ENCODE measurements at regions not wholly inside any gene's neighbourhood (a gene's known extent, or its start where the extent isn't known, plus 50 kb on each side); places are given as distances from the start of the nearest gene placed in this dataset.
"Not testable (repeated sequence)": the region's sequence is repeated elsewhere in the genome, so short reads cannot be mapped to it uniquely, and the experiment has no call there.

DNA sequence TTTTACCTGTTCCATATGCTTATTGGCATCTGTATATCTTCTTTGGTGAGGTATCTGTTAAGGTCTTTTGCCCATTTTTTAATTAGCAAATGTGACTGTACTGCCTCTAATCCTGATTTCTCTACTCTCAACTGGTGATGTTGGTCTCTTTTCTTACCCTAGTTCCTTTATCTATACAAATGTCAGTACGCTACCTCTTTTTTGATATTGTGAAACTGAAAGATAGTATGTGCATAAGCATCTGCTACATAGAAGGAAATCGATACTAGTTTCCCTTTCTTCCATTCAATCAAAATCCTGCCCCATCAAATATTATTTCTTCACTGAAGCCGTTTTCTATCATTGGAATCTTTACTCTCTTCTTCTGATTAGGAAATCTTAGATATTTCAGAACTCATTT is 194.9 kb upstream of the SPOPL start:
- CTCF ChIA-PET, result no interaction called here
- Histone ChIP-seq H3K27me3 (ENCODE audit: control insufficient read depth, insufficient read depth, low read length) (no peaks in the 10 kb centered on the region), H3K4me3 (ENCODE audit: low read depth, low read length) (no peak overlapping the region), H3K27ac (ENCODE audit: low read depth, low read length) (no peak overlapping the region), H3K9me3 (ENCODE audit: control insufficient read depth, insufficient read depth, low read length) (no peaks in the 10 kb centered on the region)
- no peak for DNase-seq (ENCODE audit: low read depth, low spot score)
- POLR2A ChIA-PET, result no interaction called here
- TF ChIP-seq, protein P1, sequence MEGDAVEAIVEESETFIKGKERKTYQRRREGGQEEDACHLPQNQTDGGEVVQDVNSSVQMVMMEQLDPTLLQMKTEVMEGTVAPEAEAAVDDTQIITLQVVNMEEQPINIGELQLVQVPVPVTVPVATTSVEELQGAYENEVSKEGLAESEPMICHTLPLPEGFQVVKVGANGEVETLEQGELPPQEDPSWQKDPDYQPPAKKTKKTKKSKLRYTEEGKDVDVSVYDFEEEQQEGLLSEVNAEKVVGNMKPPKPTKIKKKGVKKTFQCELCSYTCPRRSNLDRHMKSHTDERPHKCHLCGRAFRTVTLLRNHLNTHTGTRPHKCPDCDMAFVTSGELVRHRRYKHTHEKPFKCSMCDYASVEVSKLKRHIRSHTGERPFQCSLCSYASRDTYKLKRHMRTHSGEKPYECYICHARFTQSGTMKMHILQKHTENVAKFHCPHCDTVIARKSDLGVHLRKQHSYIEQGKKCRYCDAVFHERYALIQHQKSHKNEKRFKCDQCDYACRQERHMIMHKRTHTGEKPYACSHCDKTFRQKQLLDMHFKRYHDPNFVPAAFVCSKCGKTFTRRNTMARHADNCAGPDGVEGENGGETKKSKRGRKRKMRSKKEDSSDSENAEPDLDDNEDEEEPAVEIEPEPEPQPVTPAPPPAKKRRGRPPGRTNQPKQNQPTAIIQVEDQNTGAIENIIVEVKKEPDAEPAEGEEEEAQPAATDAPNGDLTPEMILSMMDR (IDR thresholded peaks at IDR 0.05; ENCODE audit: low read depth, low read length), result no peak

- TF ChIP-seq, protein P1 (IDR thresholded peaks at IDR 0.05; ENCODE audit: low read depth, low read length), result no peak
- DNase-seq (ENCODE audit: low read depth, low spot score), result no peak
- no peak overlapping the region for H3K27ac ChIP-seq (ENCODE audit: low read depth, low read length)
- ChIA-PET CTCF (no interaction called here), POLR2A (no interaction called here)
- H3K27me3 ChIP-seq (ENCODE audit: control insufficient read depth, insufficient read depth, low read length), result no peaks in the 10 kb centered on the region
- H3K9me3 ChIP-seq (ENCODE audit: control insufficient read depth, insufficient read depth, low read length), result no peaks in the 10 kb centered on the region
- no peak overlapping the region for H3K4me3 ChIP-seq (ENCODE audit: low read depth, low read length)
Measured at GRCh38 chr2:138307099-138307498, 194.5 kb upstream of the SPOPL start.

- POLR2A ChIA-PET, result no interaction called here
- DNase-seq (ENCODE audit: low read depth, low spot score), result no peak
- TF ChIP-seq, protein P1 (IDR thresholded peaks at IDR 0.05; ENCODE audit: low read depth, low read length), result no peak
- CTCF ChIA-PET, result no interaction called here
- H3K4me3 ChIP-seq (ENCODE audit: low read depth, low read length), result no peak overlapping the region
- no peaks in the 10 kb centered on the region for H3K27me3 ChIP-seq (ENCODE audit: control insufficient read depth, insufficient read depth, low read length)
- no peaks in the 10 kb centered on the region for H3K9me3 ChIP-seq (ENCODE audit: control insufficient read depth, insufficient read depth, low read length)
- no peak overlapping the region for H3K27ac ChIP-seq (ENCODE audit: low read depth, low read length)
Measured at GRCh38 chr2:138309760-138310159, 191.8 kb upstream of the SPOPL start.

DNA sequence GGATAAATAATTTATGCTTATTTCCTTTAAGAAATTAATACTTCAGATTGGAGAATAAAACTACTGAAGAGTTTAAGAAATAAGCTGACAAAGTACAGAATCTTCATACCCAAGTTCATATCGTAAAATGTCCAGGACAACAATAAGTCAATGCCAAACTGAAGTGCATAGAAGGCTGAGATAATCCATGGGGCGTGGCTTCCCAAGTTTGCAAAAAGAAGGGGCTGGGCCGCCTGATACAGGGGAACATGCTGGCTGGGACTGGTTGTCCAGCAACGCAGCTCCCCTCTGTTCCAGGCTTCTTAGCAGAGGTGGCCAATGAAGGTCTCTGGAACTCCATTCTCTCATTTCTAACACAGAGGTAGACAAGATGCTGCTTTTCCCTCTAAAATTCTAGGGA is 189.5 kb upstream of the SPOPL start:
- Histone ChIP-seq H3K4me3 (ENCODE audit: low read depth, low read length) (no peak overlapping the region), H3K9me3 (ENCODE audit: control insufficient read depth, insufficient read depth, low read length) (no peaks in the 10 kb centered on the region), H3K27ac (ENCODE audit: low read depth, low read length) (no peak overlapping the region), H3K27me3 (ENCODE audit: control insufficient read depth, insufficient read depth, low read length) (no peaks in the 10 kb centered on the region)
- TF ChIP-seq, protein P1 (IDR thresholded peaks at IDR 0.05; ENCODE audit: low read depth, low read length), result no peak
- no peak for DNase-seq (ENCODE audit: low read depth, low spot score)
- CTCF ChIA-PET, result no interaction called here
- POLR2A ChIA-PET, result no interaction called here

- H3K4me3 ChIP-seq (ENCODE audit: low read depth, low read length); H3K27ac ChIP-seq (ENCODE audit: low read depth, low read length); H3K9me3 ChIP-seq (ENCODE audit: control insufficient read depth, insufficient read depth, low read length); H3K27me3 ChIP-seq (ENCODE audit: control insufficient read depth, insufficient read depth, low read length); POLR2A ChIA-PET; CTCF ChIA-PET; DNase-seq (ENCODE audit: low read depth, low spot score): not testable (repeated sequence)
Measured at GRCh38 chr2:138315619-138316018, 186.0 kb upstream of the SPOPL start.

- no peak for DNase-seq (ENCODE audit: low read depth, low spot score)
- ChIA-PET CTCF (no interaction called here), POLR2A (no interaction called here)
- TF ChIP-seq, protein P1 (IDR thresholded peaks at IDR 0.05; ENCODE audit: low read depth, low read length), result no peak
- no peaks in the 10 kb centered on the region for H3K9me3 ChIP-seq (ENCODE audit: control insufficient read depth, insufficient read depth, low read length)
- no peaks in the 10 kb centered on the region for H3K27me3 ChIP-seq (ENCODE audit: control insufficient read depth, insufficient read depth, low read length)
- H3K4me3 ChIP-seq (ENCODE audit: low read depth, low read length), result no peak overlapping the region
- H3K27ac ChIP-seq (ENCODE audit: low read depth, low read length), result no peak overlapping the region
Measured at GRCh38 chr2:138319616-138320015, 182.0 kb upstream of the SPOPL start.
